ENCODE measurements at regions not wholly inside any gene's neighbourhood (a gene's known extent, or its start where the extent isn't known, plus 50 kb on each side); places are given as distances from the start of the nearest gene placed in this dataset.
"Not testable (repeated sequence)": the region's sequence is repeated elsewhere in the genome, so short reads cannot be mapped to it uniquely, and the experiment has no call there.

GRCh38 chr6:14241255-14242070 lies 123.9 kb downstream of the CD83 start:
- intact Hi-C loops (cut with DNase I): no loop called here
- ATAC-seq (no peak), DNase-seq (ENCODE audit: missing footprints) (no peak)

GRCh38 chr6:14242912-14243311 lies 125.3 kb downstream of the CD83 start:
- intact Hi-C loops (cut with DNase I); ATAC-seq; DNase-seq (ENCODE audit: missing footprints): not testable (repeated sequence)

- intact Hi-C loops (cut with DNase I): no loop called here
- no peak for ATAC-seq
- DNase-seq (ENCODE audit: missing footprints): no peak
Measured at GRCh38 chr6:14243597-14243996, 126.0 kb downstream of the CD83 start.

GRCh38 chr6:14246876-14247275 lies 129.3 kb downstream of the CD83 start:
- DNase-seq (ENCODE audit: missing footprints) (no peak), ATAC-seq (no peak)
- intact Hi-C loops (cut with DNase I): no loop called here

- no peak for ATAC-seq
- intact Hi-C loops (cut with DNase I): no loop called here
- DNase-seq (ENCODE audit: missing footprints): no peak
Measured at GRCh38 chr6:14250573-14250972, 133.0 kb downstream of the CD83 start.

GRCh38 chr6:14252271-14252850 lies 134.8 kb downstream of the CD83 start:
- DNase-seq (ENCODE audit: missing footprints) (no peak), ATAC-seq (no peak)
- intact Hi-C loops (cut with DNase I): no loop called here

- no peak for ATAC-seq
- DNase-seq (ENCODE audit: missing footprints): no peak
- intact Hi-C loops (cut with DNase I): no loop called here
Measured at GRCh38 chr6:14254505-14254904, 136.9 kb downstream of the CD83 start.

GRCh38 chr6:14255916-14256315 lies 138.3 kb downstream of the CD83 start:
- intact Hi-C loops (cut with DNase I): no loop called here
- no peak for DNase-seq (ENCODE audit: missing footprints)
- ATAC-seq: no peak

- ATAC-seq: no peak
- intact Hi-C loops (cut with DNase I): no loop called here
- DNase-seq (ENCODE audit: missing footprints): no peak
Measured at GRCh38 chr6:14258117-14258516, 140.5 kb downstream of the CD83 start.

GRCh38 chr6:14258695-14259593 lies 141.4 kb downstream of the CD83 start:
- DNase-seq (ENCODE audit: missing footprints): no peak
- ATAC-seq: no peak
- intact Hi-C loops (cut with DNase I): no loop called here

GRCh38 chr6:14259594-14260152 lies 142.1 kb downstream of the CD83 start:
- no peak for DNase-seq (ENCODE audit: missing footprints)
- intact Hi-C loops (cut with DNase I): no loop called here
- no peak for ATAC-seq

- intact Hi-C loops (cut with DNase I): no loop called here
- DNase-seq (ENCODE audit: missing footprints) (no peak), ATAC-seq (no peak)
Measured at GRCh38 chr6:14260839-14261238, 143.3 kb downstream of the CD83 start.

GRCh38 chr6:14263881-14264424 lies 146.4 kb downstream of the CD83 start:
- DNase-seq (ENCODE audit: missing footprints) (no peak), ATAC-seq (no peak)
- intact Hi-C loops (cut with DNase I): no loop called here

- ATAC-seq: no peak
- no peak for DNase-seq (ENCODE audit: missing footprints)
- intact Hi-C loops (cut with DNase I): no loop called here
Measured at GRCh38 chr6:14265049-14266021, 147.8 kb downstream of the CD83 start.

GRCh38 chr6:14266266-14266665 lies 148.7 kb downstream of the CD83 start:
- intact Hi-C loops (cut with DNase I): no loop called here
- no peak for DNase-seq (ENCODE audit: missing footprints)
- no peak for ATAC-seq

GRCh38 chr6:14267885-14268660 lies 150.5 kb downstream of the CD83 start:
- ATAC-seq (no peak), DNase-seq (ENCODE audit: missing footprints) (no peak)
- intact Hi-C loops (cut with DNase I): no loop called here

- no peak for ATAC-seq
- DNase-seq (ENCODE audit: missing footprints): no peak
- intact Hi-C loops (cut with DNase I): no loop called here
Measured at GRCh38 chr6:14269436-14269835, 151.9 kb downstream of the CD83 start.
